ENCODE measurements at regions not wholly inside any gene's neighbourhood (a gene's known extent, or its start where the extent isn't known, plus 50 kb on each side); places are given as distances from the start of the nearest gene placed in this dataset.

- H3K4me3 Mint-ChIP-seq, result peak overlapping the region; percentile 76
- ATAC-seq, result peak; percentile 23
- peaks cover 70% of the 10 kb centered on the region for H3K4me1 Mint-ChIP-seq
- H3K27ac Mint-ChIP-seq, result peak overlapping the region; percentile 100
- ChIA-PET CTCF (interaction anchor here (0.7 to 2.5 kb wide), 5 partner anchors 12 to 95 kb away, joined by 3 to 36 read pairs (median 4); no protein-coding TSS in a partner anchor), POLR2A (interaction anchor here (0.6 to 1.8 kb wide), 7 partner anchors 15 to 585 kb away, joined by 3 to 14 read pairs (median 3); no protein-coding TSS in a partner anchor)
- no peaks in the 10 kb centered on the region for H3K27me3 Mint-ChIP-seq (ENCODE audit: low read depth)
- peaks cover 29% of the 10 kb centered on the region for H3K36me3 Mint-ChIP-seq
- peaks cover 5% of the 10 kb centered on the region for H3K9me3 Mint-ChIP-seq
- no peak for DNase-seq (ENCODE audit: low spot score)
- TF ChIP-seq EMX1 (CRISPR knock-in tag; IDR thresholded peaks at IDR 0.05) (no peak), MAX (CRISPR knock-in tag; IDR thresholded peaks at IDR 0.05) (0 out of 2 replicates have a peak, but pooled peaks have one; percentile 35)
These were observed 325.9 kb downstream of the SEC14L1 start for GRCh38 chr17:77466596-77467223.

GRCh38 chr17:77467521-77467920 is 326.8 kb downstream of the SEC14L1 start:
- ATAC-seq (no peak), DNase-seq (ENCODE audit: low spot score) (no peak)
- TF ChIP-seq FOXJ3 (CRISPR knock-in tag; IDR thresholded peaks at IDR 0.05; ENCODE audit: borderline replicate concordance), result no peak
- TF ChIP-seq CBFB (CRISPR knock-in tag; IDR thresholded peaks at IDR 0.05; ENCODE audit: low read depth), result no peak
- no peak for TF ChIP-seq RORB (CRISPR knock-in tag; IDR thresholded peaks at IDR 0.05)
- no peak for TF ChIP-seq AFF4 (CRISPR knock-in tag; IDR thresholded peaks at IDR 0.05; ENCODE audit: borderline replicate concordance)
- no peak for TF ChIP-seq PRDM15 (CRISPR knock-in tag; IDR thresholded peaks at IDR 0.05)
- no peak for TF ChIP-seq MAX (CRISPR knock-in tag; IDR thresholded peaks at IDR 0.05)
- no peak for TF ChIP-seq ZNF263 (CRISPR knock-in tag; IDR thresholded peaks at IDR 0.05; ENCODE audit: low read depth)
- no peak for TF ChIP-seq ZNF532 (CRISPR knock-in tag; IDR thresholded peaks at IDR 0.05; ENCODE audit: borderline replicate concordance)
- no peak for TF ChIP-seq SP1 (CRISPR knock-in tag; conservative IDR thresholded peaks at IDR 0.05)
- no peak for TF ChIP-seq CTCF (IDR thresholded peaks at IDR 0.05)
- TF ChIP-seq ESRRA (CRISPR knock-in tag; IDR thresholded peaks at IDR 0.05; ENCODE audit: borderline replicate concordance), result no peak
- no peak for TF ChIP-seq ZNF219 (CRISPR knock-in tag; IDR thresholded peaks at IDR 0.05; ENCODE audit: borderline replicate concordance)
- TF ChIP-seq SMAD3 (CRISPR knock-in tag; IDR thresholded peaks at IDR 0.05; ENCODE audit: borderline replicate concordance), result no peak
- Mint-ChIP-seq H3K27me3 (ENCODE audit: low read depth) (no peaks in the 10 kb centered on the region), H3K27ac (peak overlapping the region; percentile 68), H3K36me3 (peaks cover 29% of the 10 kb centered on the region), H3K9me3 (peaks cover 5% of the 10 kb centered on the region), H3K4me1 (peaks cover 74% of the 10 kb centered on the region), H3K4me3 (no peak overlapping the region)
- POLR2A ChIA-PET, result no interaction called here
- CTCF ChIA-PET, result interaction anchor here (2.5 kb wide), 1 partner anchor 37 kb away, joined by 36 read pairs; no protein-coding TSS in a partner anchor

Measured in WTC11 (cell line).